NCI-H2029 treated with DMSO at 0.1 percent for 48 hours (cell line): ENCODE measurements at regions not wholly inside any gene's neighbourhood (a gene's known extent, or its start where the extent isn't known, plus 50 kb on each side); places are given as distances from the start of the nearest gene placed in this dataset.

ENCODE experiments used
- DNase-seq: peaks from one replicate; lab custom pipeline; 2025; lab: John Stamatoyannopoulos, UW

GRCh38 chr13:105929505-105929904 is 606.0 kb downstream of the EFNB2 start:
- no peak for DNase-seq

- no peak for DNase-seq
These were observed 606.6 kb downstream of the EFNB2 start for GRCh38 chr13:105928901-105929300.

GRCh38 chr13:105928048-105928447 is 607.4 kb downstream of the EFNB2 start:
- no peak for DNase-seq

- no peak for DNase-seq
These were observed 610.0 kb downstream of the EFNB2 start for GRCh38 chr13:105925496-105925895.

GRCh38 chr13:105921711-105922110 is 613.8 kb downstream of the EFNB2 start:
- no peak for DNase-seq

- DNase-seq = no peak
These were observed 615.1 kb downstream of the EFNB2 start for GRCh38 chr13:105920370-105920769.

- DNase-seq = no peak
These were observed 616.4 kb downstream of the EFNB2 start for GRCh38 chr13:105918842-105919741.

GRCh38 chr13:105915146-105915850 is 620.2 kb downstream of the EFNB2 start:
- no peak for DNase-seq

- no peak for DNase-seq
These were observed 621.0 kb downstream of the EFNB2 start for GRCh38 chr13:105914291-105915036.

- DNase-seq = no peak
These were observed 626.9 kb downstream of the EFNB2 start for GRCh38 chr13:105908586-105908985.

- no peak for DNase-seq
These were observed 628.0 kb downstream of the EFNB2 start for GRCh38 chr13:105907319-105908019.

GRCh38 chr13:105906746-105907145 is 628.7 kb downstream of the EFNB2 start:
- DNase-seq = no peak

- no peak for DNase-seq
These were observed 631.3 kb downstream of the EFNB2 start for GRCh38 chr13:105904034-105904742.

GRCh38 chr13:105902396-105902795 is 633.1 kb downstream of the EFNB2 start:
- no peak for DNase-seq

GRCh38 chr13:105897575-105897974 is 637.9 kb downstream of the EFNB2 start:
- DNase-seq = no peak

GRCh38 chr13:105894697-105895096 is 640.8 kb downstream of the EFNB2 start:
- no peak for DNase-seq

- DNase-seq = no peak
These were observed 645.0 kb downstream of the EFNB2 start for GRCh38 chr13:105890509-105890908.

- DNase-seq = no peak
These were observed 657.3 kb downstream of the EFNB2 start for GRCh38 chr13:105878119-105878700.

- no peak for DNase-seq
These were observed 660.6 kb downstream of the EFNB2 start for GRCh38 chr13:105874814-105875213.

GRCh38 chr13:105871768-105872167 is 663.7 kb downstream of the EFNB2 start:
- no peak for DNase-seq

GRCh38 chr13:105871326-105871725 is 664.1 kb downstream of the EFNB2 start:
- DNase-seq = no peak
